A549 (cell line): ENCODE measurements at regions not wholly inside any gene's neighbourhood (a gene's known extent, or its start where the extent isn't known, plus 50 kb on each side); places are given as distances from the start of the nearest gene placed in this dataset.

Experiments used
- EP300 ChIP-seq, 2 experiments: fragments of >200 bp; sonication (Bioruptor Twin); formaldehyde crosslinking; IDR thresholded peaks; 2 replicates in 1 of 2; 3 replicates in 1 of 2; pipeline ENCODE4 v1.6.1; 2016 to 2017
- ESRRA ChIP-seq: fragments of 150-350 bp; IDR thresholded peaks from 2 replicates; pipeline ENCODE4 v1.6.1; 2014; ENCODE audit warnings: mild to moderate bottlenecking, low read length, borderline replicate concordance
- JUNB ChIP-seq: fragments of >200 bp; sonication (Bioruptor Twin); formaldehyde crosslinking; IDR thresholded peaks from 2 replicates; pipeline ENCODE4 v1.6.1; 2016
- KDM1A ChIP-seq: fragments of 200-600 bp; sonication (generic); IDR thresholded peaks from 2 replicates; pipeline ENCODE4 v1.6.1; 2016; ENCODE audit warnings: low read depth, mild to moderate bottlenecking
- KDM5A ChIP-seq: fragments of 200-600 bp; sonication (generic); IDR thresholded peaks from 2 replicates; pipeline ENCODE4 v1.6.1; 2016; ENCODE audit warnings: antibody characterized with exemption, mild to moderate bottlenecking
- MAZ ChIP-seq: fragments of 150-350 bp; IDR thresholded peaks from 2 replicates; pipeline ENCODE4 v1.6.1; 2014; ENCODE audit warnings: antibody characterized with exemption, low read depth, low read length, borderline replicate concordance
- PHF8 ChIP-seq: fragments of 200-600 bp; sonication (generic); IDR thresholded peaks from 2 replicates; pipeline ENCODE4 v1.6.1; 2016; ENCODE audit warnings: low read depth, mild to moderate bottlenecking, antibody characterized with exemption, moderate library complexity, borderline replicate concordance
- SMC3 ChIP-seq: fragments of >200 bp; sonication (Bioruptor Twin); formaldehyde crosslinking; IDR thresholded peaks from 3 replicates; pipeline ENCODE4 v1.6.1; 2018; ENCODE audit warnings: inconsistent platforms
- ZSCAN20 ChIP-seq: fragments of 250-450 bp; sonication (Bioruptor Pico); IDR thresholded peaks from 2 replicates; pipeline ENCODE4 v1.8.0; 2022; ENCODE audit warnings: mild to moderate bottlenecking, moderate library complexity
- TF ChIP-seq, protein P1 (sequence below): fragments of >200 bp; sonication (Bioruptor Twin); formaldehyde crosslinking; IDR thresholded peaks from 3 replicates; pipeline ENCODE4 v1.5.1; 2016
- TF ChIP-seq, protein P2 (sequence below): IDR thresholded peaks from 2 replicates; pipeline ENCODE4 v1.6.1; 2012
- TF ChIP-seq, protein P3 (sequence below): fragments of 200-600 bp; sonication (generic); IDR thresholded peaks from 2 replicates; pipeline ENCODE4 v1.6.1; 2016; ENCODE audit warnings: antibody characterized with exemption, mild to moderate bottlenecking, moderate library complexity
- TF ChIP-seq, protein P4 (sequence below): IDR thresholded peaks from 2 replicates; pipeline ENCODE4 v1.6.1; 2012; ENCODE audit warnings: low read depth, borderline replicate concordance
- TF ChIP-seq, protein P5 (sequence below): fragments of 250-450 bp; sonication (Bioruptor Pico); IDR thresholded peaks from 2 replicates; pipeline ENCODE4 v1.5.0; 2020; ENCODE audit warnings: low read depth, mild to moderate bottlenecking, moderate library complexity

DNA sequence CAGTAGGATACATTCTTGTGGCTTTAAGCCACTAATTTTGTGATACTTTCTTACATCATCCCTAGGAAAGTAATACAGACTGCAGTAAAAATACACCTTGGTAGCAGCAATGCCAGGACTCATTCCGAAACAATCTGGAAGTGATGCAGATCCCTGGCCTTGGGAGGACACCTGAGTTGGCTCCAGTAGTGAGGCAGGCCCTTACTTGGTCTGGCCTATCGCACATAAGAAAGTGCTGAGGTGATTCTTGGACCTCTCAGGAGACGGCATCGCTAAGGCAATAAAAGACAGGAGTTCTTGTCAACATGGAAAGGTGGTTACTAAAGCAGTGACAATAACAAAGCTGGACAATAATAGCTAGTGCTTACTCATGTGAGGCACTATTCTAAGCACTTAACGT, 126.5 kb downstream of the SUCNR1 start:
- TF ChIP-seq, protein P1, sequence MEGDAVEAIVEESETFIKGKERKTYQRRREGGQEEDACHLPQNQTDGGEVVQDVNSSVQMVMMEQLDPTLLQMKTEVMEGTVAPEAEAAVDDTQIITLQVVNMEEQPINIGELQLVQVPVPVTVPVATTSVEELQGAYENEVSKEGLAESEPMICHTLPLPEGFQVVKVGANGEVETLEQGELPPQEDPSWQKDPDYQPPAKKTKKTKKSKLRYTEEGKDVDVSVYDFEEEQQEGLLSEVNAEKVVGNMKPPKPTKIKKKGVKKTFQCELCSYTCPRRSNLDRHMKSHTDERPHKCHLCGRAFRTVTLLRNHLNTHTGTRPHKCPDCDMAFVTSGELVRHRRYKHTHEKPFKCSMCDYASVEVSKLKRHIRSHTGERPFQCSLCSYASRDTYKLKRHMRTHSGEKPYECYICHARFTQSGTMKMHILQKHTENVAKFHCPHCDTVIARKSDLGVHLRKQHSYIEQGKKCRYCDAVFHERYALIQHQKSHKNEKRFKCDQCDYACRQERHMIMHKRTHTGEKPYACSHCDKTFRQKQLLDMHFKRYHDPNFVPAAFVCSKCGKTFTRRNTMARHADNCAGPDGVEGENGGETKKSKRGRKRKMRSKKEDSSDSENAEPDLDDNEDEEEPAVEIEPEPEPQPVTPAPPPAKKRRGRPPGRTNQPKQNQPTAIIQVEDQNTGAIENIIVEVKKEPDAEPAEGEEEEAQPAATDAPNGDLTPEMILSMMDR, result no peak
- TF ChIP-seq ESRRA (no peak), EP300 (IDR thresholded peaks at IDR 0.05) (no peak), KDM1A (no peak), PHF8 (no peak), SMC3 (no peak), MAZ (no peak), KDM5A (no peak), ZSCAN20 (CRISPR knock-in tag) (no peak), JUNB (no peak)
- TF ChIP-seq, protein P2, sequence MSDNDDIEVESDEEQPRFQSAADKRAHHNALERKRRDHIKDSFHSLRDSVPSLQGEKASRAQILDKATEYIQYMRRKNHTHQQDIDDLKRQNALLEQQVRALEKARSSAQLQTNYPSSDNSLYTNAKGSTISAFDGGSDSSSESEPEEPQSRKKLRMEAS, result no peak
- TF ChIP-seq, protein P3, sequence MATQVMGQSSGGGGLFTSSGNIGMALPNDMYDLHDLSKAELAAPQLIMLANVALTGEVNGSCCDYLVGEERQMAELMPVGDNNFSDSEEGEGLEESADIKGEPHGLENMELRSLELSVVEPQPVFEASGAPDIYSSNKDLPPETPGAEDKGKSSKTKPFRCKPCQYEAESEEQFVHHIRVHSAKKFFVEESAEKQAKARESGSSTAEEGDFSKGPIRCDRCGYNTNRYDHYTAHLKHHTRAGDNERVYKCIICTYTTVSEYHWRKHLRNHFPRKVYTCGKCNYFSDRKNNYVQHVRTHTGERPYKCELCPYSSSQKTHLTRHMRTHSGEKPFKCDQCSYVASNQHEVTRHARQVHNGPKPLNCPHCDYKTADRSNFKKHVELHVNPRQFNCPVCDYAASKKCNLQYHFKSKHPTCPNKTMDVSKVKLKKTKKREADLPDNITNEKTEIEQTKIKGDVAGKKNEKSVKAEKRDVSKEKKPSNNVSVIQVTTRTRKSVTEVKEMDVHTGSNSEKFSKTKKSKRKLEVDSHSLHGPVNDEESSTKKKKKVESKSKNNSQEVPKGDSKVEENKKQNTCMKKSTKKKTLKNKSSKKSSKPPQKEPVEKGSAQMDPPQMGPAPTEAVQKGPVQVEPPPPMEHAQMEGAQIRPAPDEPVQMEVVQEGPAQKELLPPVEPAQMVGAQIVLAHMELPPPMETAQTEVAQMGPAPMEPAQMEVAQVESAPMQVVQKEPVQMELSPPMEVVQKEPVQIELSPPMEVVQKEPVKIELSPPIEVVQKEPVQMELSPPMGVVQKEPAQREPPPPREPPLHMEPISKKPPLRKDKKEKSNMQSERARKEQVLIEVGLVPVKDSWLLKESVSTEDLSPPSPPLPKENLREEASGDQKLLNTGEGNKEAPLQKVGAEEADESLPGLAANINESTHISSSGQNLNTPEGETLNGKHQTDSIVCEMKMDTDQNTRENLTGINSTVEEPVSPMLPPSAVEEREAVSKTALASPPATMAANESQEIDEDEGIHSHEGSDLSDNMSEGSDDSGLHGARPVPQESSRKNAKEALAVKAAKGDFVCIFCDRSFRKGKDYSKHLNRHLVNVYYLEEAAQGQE, result no peak
- TF ChIP-seq, protein P4, sequence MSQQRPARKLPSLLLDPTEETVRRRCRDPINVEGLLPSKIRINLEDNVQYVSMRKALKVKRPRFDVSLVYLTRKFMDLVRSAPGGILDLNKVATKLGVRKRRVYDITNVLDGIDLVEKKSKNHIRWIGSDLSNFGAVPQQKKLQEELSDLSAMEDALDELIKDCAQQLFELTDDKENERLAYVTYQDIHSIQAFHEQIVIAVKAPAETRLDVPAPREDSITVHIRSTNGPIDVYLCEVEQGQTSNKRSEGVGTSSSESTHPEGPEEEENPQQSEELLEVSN, result no peak
- TF ChIP-seq, protein P5, sequence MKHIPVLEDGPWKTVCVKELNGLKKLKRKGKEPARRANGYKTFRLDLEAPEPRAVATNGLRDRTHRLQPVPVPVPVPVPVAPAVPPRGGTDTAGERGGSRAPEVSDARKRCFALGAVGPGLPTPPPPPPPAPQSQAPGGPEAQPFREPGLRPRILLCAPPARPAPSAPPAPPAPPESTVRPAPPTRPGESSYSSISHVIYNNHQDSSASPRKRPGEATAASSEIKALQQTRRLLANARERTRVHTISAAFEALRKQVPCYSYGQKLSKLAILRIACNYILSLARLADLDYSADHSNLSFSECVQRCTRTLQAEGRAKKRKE (CRISPR knock-in tag), result no peak
